ENCODE measurements at regions not wholly inside any gene's neighbourhood (a gene's known extent, or its start where the extent isn't known, plus 50 kb on each side); places are given as distances from the start of the nearest gene placed in this dataset.

DNA sequence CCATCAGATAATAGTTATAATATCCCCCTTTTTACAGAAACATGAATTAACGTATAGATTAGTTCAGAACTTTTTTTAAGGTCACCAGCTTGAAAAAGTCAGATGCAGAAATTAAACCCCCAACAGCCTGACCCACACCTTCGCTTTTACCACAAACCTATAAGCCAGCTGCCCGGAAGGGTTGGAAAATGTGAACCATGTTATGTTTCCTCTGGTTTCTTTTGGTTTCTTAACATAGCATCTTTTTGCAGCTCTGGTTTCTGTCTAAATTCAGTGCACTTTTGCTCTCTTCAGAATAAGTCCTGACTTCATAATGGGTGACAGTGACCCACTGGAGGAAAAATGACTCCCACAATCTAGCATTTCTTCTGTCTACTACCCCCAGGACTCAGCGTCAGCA, 381.7 kb upstream of the DDX18 start:
- Histone ChIP-seq H3K27me3 (ENCODE audit: control insufficient read depth, insufficient read depth, low read length) (no peaks in the 10 kb centered on the region), H3K27ac (ENCODE audit: insufficient read depth, low read length, poor library complexity, severe bottlenecking) (no peak overlapping the region), H3K9me3 (ENCODE audit: control insufficient read depth in 2 of 2, low read length in 2 of 2) (peaks cover 0 to 3% of the 10 kb centered on the region in 2 experiments), H3K36me3 (ENCODE audit: control insufficient read depth, insufficient read depth, low read length) (no peaks in the 10 kb centered on the region), H3K4me3 (ENCODE audit: low read depth, low read length) (no peak overlapping the region), H3K4me1 (ENCODE audit: control insufficient read depth, insufficient read depth, low read length, poor library complexity, severe bottlenecking) (no peaks in the 10 kb centered on the region)
- DNase-seq, result no peak
- Mint-ChIP-seq H3K4me3 (no peak overlapping the region), H3K9me3 (peaks cover 0 to 10% (median 3%) of the 10 kb centered on the region in 7 donors), H3K4me1 (no peaks in the 10 kb centered on the region), H3K27ac (no peak overlapping the region), H3K36me3 (no peaks in the 10 kb centered on the region), H3K27me3 (no peaks in the 10 kb centered on the region)
- no peak for ATAC-seq (ENCODE audit: low read depth in 2 of 2)

GRCh38 chr2:117436697-117437096, 377.8 kb upstream of the DDX18 start:
- ATAC-seq (ENCODE audit: low read depth in 2 of 2), result no peak

DNA sequence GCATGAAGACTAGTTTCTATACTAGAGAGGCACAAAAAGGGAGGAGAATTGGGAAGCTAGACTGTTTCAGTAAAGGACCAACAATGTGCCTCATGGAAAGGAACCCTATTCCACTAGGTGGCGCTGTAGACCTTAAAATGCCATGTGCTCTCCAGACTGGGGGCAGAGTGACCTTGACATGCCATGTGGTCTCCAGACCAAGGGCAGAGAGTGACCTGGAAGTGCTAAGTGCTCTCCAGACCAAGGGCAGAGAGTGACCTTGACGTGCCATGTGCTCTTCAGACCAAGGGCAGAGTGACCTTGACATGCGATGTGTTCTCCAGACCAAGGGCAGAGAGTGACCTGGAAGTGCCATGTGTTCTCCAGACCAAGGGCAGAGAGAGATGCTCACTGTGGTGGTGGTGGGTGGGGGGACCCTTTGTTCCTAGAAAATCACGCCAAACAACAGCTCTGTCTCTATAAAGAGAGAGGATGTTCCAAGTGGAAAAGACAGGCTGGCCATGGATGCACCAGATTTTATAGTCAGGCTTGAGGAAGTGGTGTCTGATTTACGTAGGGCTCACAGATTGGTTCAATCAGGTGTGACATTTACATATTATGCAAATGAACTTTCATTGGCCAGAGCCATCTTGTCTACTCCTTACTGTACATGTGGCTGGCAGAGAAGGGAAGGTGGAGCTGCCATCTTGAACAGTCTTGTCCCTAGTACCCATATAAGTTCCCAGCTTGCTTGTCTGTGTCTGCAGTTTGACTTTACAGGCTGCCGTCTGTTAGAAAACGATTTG, 344.0 kb upstream of the DDX18 start:
- H3K27me3 ChIP-seq (ENCODE audit: control insufficient read depth, insufficient read depth, low read length), result no peaks in the 10 kb centered on the region
- no peak for ATAC-seq (ENCODE audit: low read depth in 2 of 2)
- no peak overlapping the region for H3K4me3 ChIP-seq (ENCODE audit: low read depth, low read length)
- no peak overlapping the region for H3K27ac ChIP-seq (ENCODE audit: insufficient read depth, low read length, poor library complexity, severe bottlenecking)
- no peak overlapping the region for H3K27ac Mint-ChIP-seq
- DNase-seq, result peak in 1 of 3 donors; percentile 21
- H3K4me1 ChIP-seq (ENCODE audit: control insufficient read depth, insufficient read depth, low read length, poor library complexity, severe bottlenecking), result no peaks in the 10 kb centered on the region
- H3K4me1 Mint-ChIP-seq, result no peaks in the 10 kb centered on the region
- no peaks in the 10 kb centered on the region for H3K36me3 Mint-ChIP-seq
- H3K4me3 Mint-ChIP-seq, result no peak overlapping the region
- no peaks in the 10 kb centered on the region for H3K36me3 ChIP-seq (ENCODE audit: control insufficient read depth, insufficient read depth, low read length)
- no peaks in the 10 kb centered on the region for H3K27me3 Mint-ChIP-seq
- no peaks in the 10 kb centered on the region for H3K9me3 ChIP-seq (ENCODE audit: control insufficient read depth in 2 of 2, low read length in 2 of 2)
- H3K9me3 Mint-ChIP-seq, result peaks cover 0 to 17% (median 6%) of the 10 kb centered on the region in 7 donors

More at GRCh38 chr2:117436697-117437096, 377.8 kb upstream of the DDX18 start:
- no peak overlapping the region for H3K4me3 ChIP-seq (ENCODE audit: low read depth, low read length)
- Mint-ChIP-seq H3K27ac (no peak overlapping the region), H3K4me3 (no peak overlapping the region), H3K27me3 (no peaks in the 10 kb centered on the region), H3K9me3 (peaks cover 0 to 12% (median 4%) of the 10 kb centered on the region in 7 donors), H3K36me3 (no peaks in the 10 kb centered on the region), H3K4me1 (no peaks in the 10 kb centered on the region)
- no peaks in the 10 kb centered on the region for H3K4me1 ChIP-seq (ENCODE audit: control insufficient read depth, insufficient read depth, low read length, poor library complexity, severe bottlenecking)
- no peaks in the 10 kb centered on the region for H3K27me3 ChIP-seq (ENCODE audit: control insufficient read depth, insufficient read depth, low read length)
- H3K27ac ChIP-seq (ENCODE audit: insufficient read depth, low read length, poor library complexity, severe bottlenecking), result no peak overlapping the region
- no peaks in the 10 kb centered on the region for H3K36me3 ChIP-seq (ENCODE audit: control insufficient read depth, insufficient read depth, low read length)
- H3K9me3 ChIP-seq (ENCODE audit: control insufficient read depth in 2 of 2, low read length in 2 of 2), result peaks cover 0 to under 1% of the 10 kb centered on the region in 2 experiments
- no peak for DNase-seq

- Mint-ChIP-seq H3K27ac (no peak overlapping the region), H3K36me3 (no peaks in the 10 kb centered on the region), H3K4me1 (no peaks in the 10 kb centered on the region), H3K9me3 (peaks cover 0 to 46% (median 15%) of the 10 kb centered on the region in 7 donors), H3K27me3 (no peaks in the 10 kb centered on the region), H3K4me3 (no peak overlapping the region)
- ATAC-seq (ENCODE audit: low read depth in 2 of 2), result no peak
- peaks cover 2 to 3% of the 10 kb centered on the region in 2 experiments for H3K9me3 ChIP-seq (ENCODE audit: control insufficient read depth in 2 of 2, low read length in 2 of 2)
- no peaks in the 10 kb centered on the region for H3K4me1 ChIP-seq (ENCODE audit: control insufficient read depth, insufficient read depth, low read length, poor library complexity, severe bottlenecking)
- H3K4me3 ChIP-seq (ENCODE audit: low read depth, low read length), result no peak overlapping the region
- H3K27ac ChIP-seq (ENCODE audit: insufficient read depth, low read length, poor library complexity, severe bottlenecking), result no peak overlapping the region
- no peaks in the 10 kb centered on the region for H3K27me3 ChIP-seq (ENCODE audit: control insufficient read depth, insufficient read depth, low read length)
- no peaks in the 10 kb centered on the region for H3K36me3 ChIP-seq (ENCODE audit: control insufficient read depth, insufficient read depth, low read length)
- no peak for DNase-seq
These were observed 332.9 kb upstream of the DDX18 start for GRCh38 chr2:117481608-117482007.

GRCh38 chr2:117485588-117485987, 328.9 kb upstream of the DDX18 start:
- DNase-seq (no peak), ATAC-seq (ENCODE audit: low read depth in 2 of 2) (no peak)
- Mint-ChIP-seq H3K4me3 (no peak overlapping the region), H3K36me3 (no peaks in the 10 kb centered on the region), H3K27me3 (no peaks in the 10 kb centered on the region), H3K4me1 (no peaks in the 10 kb centered on the region), H3K27ac (no peak overlapping the region), H3K9me3 (peaks cover 0 to 25% (median 13%) of the 10 kb centered on the region in 7 donors)
- Histone ChIP-seq H3K4me1 (ENCODE audit: control insufficient read depth, insufficient read depth, low read length, poor library complexity, severe bottlenecking) (no peaks in the 10 kb centered on the region), H3K27ac (ENCODE audit: insufficient read depth, low read length, poor library complexity, severe bottlenecking) (no peak overlapping the region), H3K36me3 (ENCODE audit: control insufficient read depth, insufficient read depth, low read length) (no peaks in the 10 kb centered on the region), H3K9me3 (ENCODE audit: control insufficient read depth in 2 of 2, low read length in 2 of 2) (peaks cover 2 to 3% of the 10 kb centered on the region in 2 experiments), H3K4me3 (ENCODE audit: low read depth, low read length) (no peak overlapping the region), H3K27me3 (ENCODE audit: control insufficient read depth, insufficient read depth, low read length) (no peaks in the 10 kb centered on the region)

GRCh38 chr2:117486081-117486480, 328.4 kb upstream of the DDX18 start:
- Mint-ChIP-seq H3K4me1 (no peaks in the 10 kb centered on the region), H3K36me3 (no peaks in the 10 kb centered on the region), H3K27me3 (no peaks in the 10 kb centered on the region), H3K9me3 (peaks cover 0 to 25% (median 13%) of the 10 kb centered on the region in 7 donors), H3K4me3 (no peak overlapping the region), H3K27ac (no peak overlapping the region)
- no peak for DNase-seq
- Histone ChIP-seq H3K27me3 (ENCODE audit: control insufficient read depth, insufficient read depth, low read length) (no peaks in the 10 kb centered on the region), H3K4me1 (ENCODE audit: control insufficient read depth, insufficient read depth, low read length, poor library complexity, severe bottlenecking) (no peaks in the 10 kb centered on the region), H3K27ac (ENCODE audit: insufficient read depth, low read length, poor library complexity, severe bottlenecking) (no peak overlapping the region), H3K36me3 (ENCODE audit: control insufficient read depth, insufficient read depth, low read length) (no peaks in the 10 kb centered on the region), H3K4me3 (ENCODE audit: low read depth, low read length) (no peak overlapping the region), H3K9me3 (ENCODE audit: control insufficient read depth in 2 of 2, low read length in 2 of 2) (peaks cover 2 to 3% of the 10 kb centered on the region in 2 experiments)
- no peak for ATAC-seq (ENCODE audit: low read depth in 2 of 2)

DNA sequence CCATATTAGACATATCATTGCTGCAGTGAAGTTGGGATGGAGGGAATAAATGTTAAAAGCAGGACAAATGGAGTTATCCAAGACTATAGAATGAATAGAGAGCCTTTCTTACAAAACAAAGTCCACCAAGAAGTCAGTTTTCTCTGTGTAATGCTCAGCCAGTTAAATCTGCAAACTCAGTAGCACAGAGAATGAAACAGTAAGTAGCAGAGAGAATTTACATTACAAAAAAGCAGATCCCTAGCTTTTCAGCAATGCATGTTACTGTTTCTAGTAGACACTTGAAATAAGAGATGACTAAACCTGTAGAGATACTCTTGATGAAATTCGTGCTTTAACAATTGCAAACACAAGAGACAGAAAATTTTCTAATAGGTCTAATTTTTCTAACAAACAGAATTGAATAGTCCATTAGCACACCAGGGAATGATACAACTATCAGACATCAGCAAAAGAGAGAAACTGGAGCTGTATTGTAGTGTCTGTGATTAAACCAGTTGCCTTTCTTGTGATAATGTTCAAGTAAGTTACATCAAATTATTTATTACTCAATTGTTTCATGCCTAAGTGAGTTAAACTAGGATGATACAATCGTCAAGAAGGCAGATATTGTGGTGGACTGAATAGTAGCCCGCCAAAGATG, 322.2 kb upstream of the DDX18 start:
- ATAC-seq (ENCODE audit: low read depth in 2 of 2), result no peak
- peaks cover 0 to 14% (median 4%) of the 10 kb centered on the region in 7 donors for H3K9me3 Mint-ChIP-seq
- H3K36me3 Mint-ChIP-seq, result no peaks in the 10 kb centered on the region

More for the DNA sequence above, 322.2 kb upstream of the DDX18 start:
- DNase-seq, result no peak
- H3K27me3 ChIP-seq (ENCODE audit: control insufficient read depth, insufficient read depth, low read length), result no peaks in the 10 kb centered on the region
- Mint-ChIP-seq H3K4me3 (no peak overlapping the region), H3K27ac (no peak overlapping the region), H3K4me1 (no peaks in the 10 kb centered on the region), H3K27me3 (no peaks in the 10 kb centered on the region)
- no peaks in the 10 kb centered on the region for H3K36me3 ChIP-seq (ENCODE audit: control insufficient read depth, insufficient read depth, low read length)
- H3K4me3 ChIP-seq (ENCODE audit: low read depth, low read length), result no peak overlapping the region
- no peak overlapping the region for H3K27ac ChIP-seq (ENCODE audit: insufficient read depth, low read length, poor library complexity, severe bottlenecking)
- H3K4me1 ChIP-seq (ENCODE audit: control insufficient read depth, insufficient read depth, low read length, poor library complexity, severe bottlenecking), result no peaks in the 10 kb centered on the region
- no peaks in the 10 kb centered on the region for H3K9me3 ChIP-seq (ENCODE audit: control insufficient read depth in 2 of 2, low read length in 2 of 2)
